ENCODE measurements at regions not wholly inside any gene's neighbourhood (a gene's known extent, or its start where the extent isn't known, plus 50 kb on each side); places are given as distances from the start of the nearest gene placed in this dataset.

DNA sequence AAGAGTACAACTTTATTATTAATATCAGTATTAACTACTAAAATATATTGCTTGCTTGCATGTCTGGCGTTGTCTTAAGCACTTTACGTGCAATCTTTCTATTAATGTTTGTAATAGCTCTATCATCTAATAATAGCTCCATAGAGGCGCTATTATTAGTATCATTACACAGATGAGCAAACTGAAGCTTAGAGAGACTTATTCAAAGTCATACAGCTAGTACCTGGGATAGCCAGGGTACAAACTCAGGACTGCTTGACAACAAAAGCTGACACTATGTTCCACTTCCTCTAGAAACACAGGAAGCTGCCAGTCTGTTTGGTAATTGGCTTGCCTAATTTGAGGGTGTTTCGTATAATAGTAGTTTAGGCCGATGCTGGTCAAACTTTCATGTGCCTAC, 523.2 kb downstream of the RMST start:
- no peak for TF ChIP-seq POLR2AphosphoS5 (IDR thresholded peaks at IDR 0.05)
- TF ChIP-seq, protein P1, sequence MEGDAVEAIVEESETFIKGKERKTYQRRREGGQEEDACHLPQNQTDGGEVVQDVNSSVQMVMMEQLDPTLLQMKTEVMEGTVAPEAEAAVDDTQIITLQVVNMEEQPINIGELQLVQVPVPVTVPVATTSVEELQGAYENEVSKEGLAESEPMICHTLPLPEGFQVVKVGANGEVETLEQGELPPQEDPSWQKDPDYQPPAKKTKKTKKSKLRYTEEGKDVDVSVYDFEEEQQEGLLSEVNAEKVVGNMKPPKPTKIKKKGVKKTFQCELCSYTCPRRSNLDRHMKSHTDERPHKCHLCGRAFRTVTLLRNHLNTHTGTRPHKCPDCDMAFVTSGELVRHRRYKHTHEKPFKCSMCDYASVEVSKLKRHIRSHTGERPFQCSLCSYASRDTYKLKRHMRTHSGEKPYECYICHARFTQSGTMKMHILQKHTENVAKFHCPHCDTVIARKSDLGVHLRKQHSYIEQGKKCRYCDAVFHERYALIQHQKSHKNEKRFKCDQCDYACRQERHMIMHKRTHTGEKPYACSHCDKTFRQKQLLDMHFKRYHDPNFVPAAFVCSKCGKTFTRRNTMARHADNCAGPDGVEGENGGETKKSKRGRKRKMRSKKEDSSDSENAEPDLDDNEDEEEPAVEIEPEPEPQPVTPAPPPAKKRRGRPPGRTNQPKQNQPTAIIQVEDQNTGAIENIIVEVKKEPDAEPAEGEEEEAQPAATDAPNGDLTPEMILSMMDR (IDR thresholded peaks at IDR 0.05), result no peak

All from stomach (tissue), 4 donors.